ENCODE measurements at regions not wholly inside any gene's neighbourhood (a gene's known extent, or its start where the extent isn't known, plus 50 kb on each side); places are given as distances from the start of the nearest gene placed in this dataset.
"Not testable (repeated sequence)": the region's sequence is repeated elsewhere in the genome, so short reads cannot be mapped to it uniquely, and the experiment has no call there.

- not testable (repeated sequence) for DNase-seq
Observed at GRCh38 chr12:105664765-105665164, 334.3 kb downstream of the C12orf75 start.

- DNase-seq = no peak
Observed at GRCh38 chr12:105665366-105665765, 334.9 kb downstream of the C12orf75 start.

GRCh38 chr12:105667973-105668743, 337.7 kb downstream of the C12orf75 start:
- no peak for DNase-seq

- no peak for DNase-seq
Observed at GRCh38 chr12:105670672-105671071, 340.2 kb downstream of the C12orf75 start.

GRCh38 chr12:105671720-105672119, 341.2 kb downstream of the C12orf75 start:
- DNase-seq = no peak

GRCh38 chr12:105672121-105672975, 341.9 kb downstream of the C12orf75 start:
- DNase-seq = no peak

GRCh38 chr12:105674871-105675699, 344.6 kb downstream of the C12orf75 start:
- DNase-seq = no peak

GRCh38 chr12:105676694-105677093, 346.2 kb downstream of the C12orf75 start:
- DNase-seq = no peak

- no peak for DNase-seq
Observed at GRCh38 chr12:105677672-105678071, 347.2 kb downstream of the C12orf75 start.

- no peak for DNase-seq
Observed at GRCh38 chr12:105679982-105680381, 349.5 kb downstream of the C12orf75 start.

- no peak for DNase-seq
Observed at GRCh38 chr12:105681341-105681740, 350.9 kb downstream of the C12orf75 start.

GRCh38 chr12:105682821-105683220, 352.3 kb downstream of the C12orf75 start:
- DNase-seq = not testable (repeated sequence)

- DNase-seq = not testable (repeated sequence)
Observed at GRCh38 chr12:105683836-105684235, 353.3 kb downstream of the C12orf75 start.

- no peak for DNase-seq
Observed at GRCh38 chr12:105698075-105698474, 367.6 kb downstream of the C12orf75 start.

GRCh38 chr12:105699209-105699608, 368.7 kb downstream of the C12orf75 start:
- no peak for DNase-seq

- no peak for DNase-seq
Observed at GRCh38 chr12:105704787-105705186, 374.3 kb downstream of the C12orf75 start.

- DNase-seq = no peak
Observed at GRCh38 chr12:105705235-105705634, 374.7 kb downstream of the C12orf75 start.

GRCh38 chr12:105705765-105706164, 375.3 kb downstream of the C12orf75 start:
- no peak for DNase-seq

- no peak for DNase-seq
Observed at GRCh38 chr12:105706321-105706972, 376.0 kb downstream of the C12orf75 start.

GRCh38 chr12:105706973-105707334, 376.5 kb downstream of the C12orf75 start:
- no peak for DNase-seq

GRCh38 chr12:105713606-105714305, 383.3 kb downstream of the C12orf75 start:
- DNase-seq = no peak

GRCh38 chr12:105716621-105717020, 386.1 kb downstream of the C12orf75 start:
- DNase-seq = no peak
